PFSK-1 (cell line): ENCODE measurements at regions not wholly inside any gene's neighbourhood (a gene's known extent, or its start where the extent isn't known, plus 50 kb on each side); places are given as distances from the start of the nearest gene placed in this dataset.

Experiments
- FOXP2 ChIP-seq: optimal IDR thresholded peaks from 2 replicates; pipeline ENCODE3; 2011; ENCODE audit warnings: borderline replicate concordance, control low read depth, inconsistent platforms; ENCODE audit not compliant: insufficient read depth; ENCODE audit errors: extremely low read length, extremely low read depth
- POLR2AphosphoS5 ChIP-seq: IDR thresholded peaks from 2 replicates; pipeline ENCODE4 v1.6.1; 2012; ENCODE audit warnings: low read depth, mild to moderate bottlenecking, control low read depth, low read length, moderate library complexity
- REST ChIP-seq, 2 experiments: IDR thresholded peaks; 2 replicates each; pipeline versions ENCODE4 v1.6.1 to v1.8.0; 2011 to 2012; ENCODE audit warnings: low read depth in 2 of 2, low read length in 2 of 2, control low read depth in 1 of 2, inconsistent platforms in 1 of 2, mild to moderate bottlenecking in 1 of 2, moderate library complexity in 1 of 2; ENCODE audit not compliant: insufficient read depth in 1 of 2
- SIN3A ChIP-seq: IDR thresholded peaks from 2 replicates; pipeline ENCODE4 v1.6.1; 2012; ENCODE audit warnings: mild to moderate bottlenecking, low read length, moderate library complexity, borderline replicate concordance; ENCODE audit not compliant: insufficient read depth
- TAF1 ChIP-seq: IDR thresholded peaks from 2 replicates; pipeline ENCODE4 v1.6.1; 2012; ENCODE audit warnings: low read length, control low read depth, borderline replicate concordance; ENCODE audit not compliant: insufficient read depth

GRCh38 chr2:177064422-177064821 lies 148.2 kb upstream of the HNRNPA3 start:
- TF ChIP-seq REST (IDR thresholded peaks at IDR 0.05; ENCODE audit: insufficient read depth in 1 of 2, low read depth in 2 of 2, low read length in 2 of 2) (no peak), TAF1 (no peak), POLR2AphosphoS5 (no peak), FOXP2 (no peak), SIN3A (no peak)

- TF ChIP-seq REST (IDR thresholded peaks at IDR 0.05; ENCODE audit: insufficient read depth in 1 of 2, low read depth in 2 of 2, low read length in 2 of 2) (no peak), POLR2AphosphoS5 (no peak), SIN3A (no peak), TAF1 (no peak), FOXP2 (no peak)
These were observed 143.6 kb upstream of the HNRNPA3 start for GRCh38 chr2:177068967-177069366.

GRCh38 chr2:177072090-177072489 lies 140.5 kb upstream of the HNRNPA3 start:
- no peak for TF ChIP-seq POLR2AphosphoS5
- TF ChIP-seq REST (IDR thresholded peaks at IDR 0.05; ENCODE audit: insufficient read depth in 1 of 2, low read depth in 2 of 2, low read length in 2 of 2), result no peak
- TF ChIP-seq SIN3A, result no peak

GRCh38 chr2:177073611-177074010 lies 139.0 kb upstream of the HNRNPA3 start:
- TF ChIP-seq SIN3A (no peak), REST (IDR thresholded peaks at IDR 0.05; ENCODE audit: insufficient read depth in 1 of 2, low read depth in 2 of 2, low read length in 2 of 2) (no peak), POLR2AphosphoS5 (no peak), FOXP2 (no peak), TAF1 (no peak)

GRCh38 chr2:177074099-177074710 lies 138.4 kb upstream of the HNRNPA3 start:
- no peak for TF ChIP-seq SIN3A
- TF ChIP-seq TAF1, result no peak
- no peak for TF ChIP-seq FOXP2
- no peak for TF ChIP-seq POLR2AphosphoS5
- no peak for TF ChIP-seq REST (IDR thresholded peaks at IDR 0.05; ENCODE audit: insufficient read depth in 1 of 2, low read depth in 2 of 2, low read length in 2 of 2)
